Caco-2 (cell line): ENCODE measurements at regions not wholly inside any gene's neighbourhood (a gene's known extent, or its start where the extent isn't known, plus 50 kb on each side); places are given as distances from the start of the nearest gene placed in this dataset.

Experiments
- BruUV-seq: library from RNA; stranded (reverse); fragments of 400-500 nt; replicated peaks from 2 replicates; lab custom pipeline; 2021; lab: Mats Ljungman, UMichigan
- CTCF ChIA-PET: fragments of 300-600 bp; sonication (Branson Sonifier 250); formaldehyde crosslinking; loops from one replicate; lab custom pipeline; 2022; ENCODE audit warnings: antibody characterized with exemption; lab: Charles Lee
- POLR2A ChIA-PET: fragments of 300-600 bp; sonication (Branson Sonifier 250); formaldehyde crosslinking; loops from one replicate; lab custom pipeline; 2022; ENCODE audit warnings: antibody characterized with exemption; lab: Charles Lee
- DNase-seq, 2 experiments: peaks; one replicate each; pipeline versions ENCODE4 v3.0.0 to v3.0.0-alpha.2; 2020 to 2022
- H3K27me3 ChIP-seq: replicated peaks from 2 replicates; pipeline ENCODE4 v1.6.0; 2011; ENCODE audit warnings: low read length; ENCODE audit not compliant: control insufficient read depth, insufficient read depth
- H3K36me3 ChIP-seq: 2 replicates; pipeline ENCODE4 v1.5.1; 2011; ENCODE audit warnings: low read length; ENCODE audit not compliant: control insufficient read depth, insufficient read depth
- H3K4me1 ChIP-seq: fragments of 250-450 bp; sonication (Bioruptor Pico); 2 replicates; pipeline ENCODE4 v1.5.1; 2020; ENCODE audit warnings: mild to moderate bottlenecking
- H3K4me3 ChIP-seq: 2 replicates; pipeline ENCODE4 v1.5.1; 2011; ENCODE audit warnings: low read depth, mild to moderate bottlenecking, control low read depth, low read length
- H3K9me3 ChIP-seq: fragments of 250-450 bp; sonication (Bioruptor Pico); 2 replicates; pipeline ENCODE4 v1.5.1; 2020; ENCODE audit warnings: mild to moderate bottlenecking, moderate library complexity
- H3K27ac Mint-ChIP-seq: one replicate; pipeline ENCODE4 v1.8.0; 2022; ENCODE audit warnings: mixed read lengths; ENCODE audit not compliant: unreplicated experiment
- H3K27me3 Mint-ChIP-seq: one replicate; pipeline ENCODE4 v1.8.0; 2022; ENCODE audit warnings: mixed read lengths; ENCODE audit not compliant: insufficient read depth, unreplicated experiment
- H3K36me3 Mint-ChIP-seq: one replicate; pipeline ENCODE4 v1.8.0; 2022; ENCODE audit warnings: mild to moderate bottlenecking, mixed read lengths; ENCODE audit not compliant: insufficient read depth, unreplicated experiment
- H3K4me1 Mint-ChIP-seq: one replicate; pipeline ENCODE4 v1.8.0; 2022; ENCODE audit warnings: low read depth, mixed read lengths; ENCODE audit not compliant: unreplicated experiment
- H3K4me3 Mint-ChIP-seq: one replicate; pipeline ENCODE4 v1.8.0; 2022; ENCODE audit warnings: mild to moderate bottlenecking, moderate library complexity, mixed read lengths; ENCODE audit not compliant: unreplicated experiment
- H3K9me3 Mint-ChIP-seq: one replicate; pipeline ENCODE4 v1.8.0; 2022; ENCODE audit warnings: mixed read lengths; ENCODE audit not compliant: unreplicated experiment
- CTCF ChIP-seq, 2 experiments: fragments of 200-600 bp in 1 of 2; IDR thresholded peaks; 1 replicate in 1 of 2; 2 replicates in 1 of 2; pipeline versions ENCODE4 v1.5.1 to v1.8.0; 2011 to 2022; ENCODE audit warnings: antibody characterized with exemption in 1 of 2, control low read depth in 1 of 2, inconsistent platforms in 1 of 2, low read depth in 1 of 2, low read length in 1 of 2, mild to moderate bottlenecking in 1 of 2, moderate library complexity in 1 of 2; ENCODE audit not compliant: insufficient read depth in 1 of 2, severe bottlenecking in 1 of 2, unreplicated experiment in 1 of 2
- intact Hi-C: fragments of 100-400 bp; cut with micrococcal nuclease; formaldehyde crosslinking; loops from one replicate; pipeline ENCODE4 v1.10.0; 2022; ENCODE audit not compliant: unreplicated experiment

- Mint-ChIP-seq H3K27me3 (no peaks in the 10 kb centered on the region), H3K4me3 (no peak overlapping the region), H3K36me3 (no peaks in the 10 kb centered on the region), H3K9me3 (no peaks in the 10 kb centered on the region), H3K4me1 (no peaks in the 10 kb centered on the region), H3K27ac (no peak overlapping the region)
- no peaks in the 10 kb centered on the region for H3K27me3 ChIP-seq
- no peak for TF ChIP-seq CTCF (IDR thresholded peaks at IDR 0.05; ENCODE audit: insufficient read depth in 1 of 2, low read depth in 1 of 2, low read length in 1 of 2, severe bottlenecking in 1 of 2, unreplicated experiment in 1 of 2)
- no peak overlapping the region for H3K4me3 ChIP-seq
- ChIA-PET CTCF (no interaction called here), POLR2A (no interaction called here)
- H3K9me3 ChIP-seq: no peaks in the 10 kb centered on the region
- DNase-seq: no peak
- no peaks in the 10 kb centered on the region for H3K36me3 ChIP-seq
- no peaks in the 10 kb centered on the region for H3K4me1 ChIP-seq
- intact Hi-C loops: no loop called here
- BruUV-seq: no TSS peak
Measured at GRCh38 chr2:83900862-83901261, 558.2 kb downstream of the SUCLG1 start.

GRCh38 chr2:83899271-83899670, 559.8 kb downstream of the SUCLG1 start:
- Histone ChIP-seq H3K4me3 (no peak overlapping the region), H3K9me3 (no peaks in the 10 kb centered on the region), H3K36me3 (no peaks in the 10 kb centered on the region), H3K27me3 (no peaks in the 10 kb centered on the region), H3K4me1 (no peaks in the 10 kb centered on the region)
- DNase-seq: no peak
- H3K9me3 Mint-ChIP-seq: no peaks in the 10 kb centered on the region
- H3K27ac Mint-ChIP-seq: no peak overlapping the region
- no peaks in the 10 kb centered on the region for H3K4me1 Mint-ChIP-seq
- intact Hi-C loops: no loop called here
- ChIA-PET POLR2A (no interaction called here), CTCF (no interaction called here)
- no peaks in the 10 kb centered on the region for H3K27me3 Mint-ChIP-seq
- no peak overlapping the region for H3K4me3 Mint-ChIP-seq
- TF ChIP-seq CTCF (IDR thresholded peaks at IDR 0.05; ENCODE audit: insufficient read depth in 1 of 2, low read depth in 1 of 2, low read length in 1 of 2, severe bottlenecking in 1 of 2, unreplicated experiment in 1 of 2): no peak
- no peaks in the 10 kb centered on the region for H3K36me3 Mint-ChIP-seq
- BruUV-seq: no TSS peak

- ChIA-PET CTCF (no interaction called here), POLR2A (no interaction called here)
- no peaks in the 10 kb centered on the region for H3K4me1 ChIP-seq
- H3K36me3 ChIP-seq: no peaks in the 10 kb centered on the region
- Mint-ChIP-seq H3K9me3 (no peaks in the 10 kb centered on the region), H3K4me1 (no peaks in the 10 kb centered on the region), H3K4me3 (no peak overlapping the region), H3K27ac (no peak overlapping the region), H3K36me3 (no peaks in the 10 kb centered on the region), H3K27me3 (no peaks in the 10 kb centered on the region)
- no peaks in the 10 kb centered on the region for H3K27me3 ChIP-seq
- no peak for TF ChIP-seq CTCF (IDR thresholded peaks at IDR 0.05; ENCODE audit: insufficient read depth in 1 of 2, low read depth in 1 of 2, low read length in 1 of 2, severe bottlenecking in 1 of 2, unreplicated experiment in 1 of 2)
- no peaks in the 10 kb centered on the region for H3K9me3 ChIP-seq
- intact Hi-C loops: no loop called here
- no peak overlapping the region for H3K4me3 ChIP-seq
- no peak for DNase-seq
- BruUV-seq: no TSS peak
Measured at GRCh38 chr2:83894976-83895375, 564.1 kb downstream of the SUCLG1 start.
